ENCODE measurements at regions not wholly inside any gene's neighbourhood (a gene's known extent, or its start where the extent isn't known, plus 50 kb on each side); places are given as distances from the start of the nearest gene placed in this dataset.
"Not testable (repeated sequence)": the region's sequence is repeated elsewhere in the genome, so short reads cannot be mapped to it uniquely, and the experiment has no call there.

DNA sequence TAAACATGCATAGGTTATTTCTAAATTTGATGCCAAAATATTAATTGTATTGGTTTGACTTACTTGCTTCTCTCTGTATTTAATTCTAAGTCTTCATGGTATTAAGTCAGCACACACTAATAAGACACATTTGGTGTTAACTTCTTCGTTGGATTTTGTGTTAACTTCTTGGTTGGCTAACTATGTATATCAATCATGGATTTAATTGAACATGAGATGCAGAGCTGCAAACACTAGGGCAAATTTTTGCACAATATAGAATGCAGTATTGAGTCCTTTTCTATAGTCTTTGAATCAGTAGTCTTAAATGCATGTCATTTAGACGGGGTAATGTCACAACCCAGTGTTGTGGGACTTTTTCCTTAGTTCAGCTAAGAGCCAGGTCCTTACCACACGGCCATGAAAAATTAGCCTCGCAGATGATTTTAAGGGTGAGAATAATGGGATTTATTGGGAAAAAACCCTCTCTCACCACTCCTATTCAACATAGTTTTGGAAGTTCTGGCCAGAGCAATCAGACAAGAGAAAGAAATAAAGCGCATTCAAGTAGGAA is 142.9 kb upstream of the TRIM24 start:
- DNase-seq (ENCODE audit: low read depth), result no peak

DNA sequence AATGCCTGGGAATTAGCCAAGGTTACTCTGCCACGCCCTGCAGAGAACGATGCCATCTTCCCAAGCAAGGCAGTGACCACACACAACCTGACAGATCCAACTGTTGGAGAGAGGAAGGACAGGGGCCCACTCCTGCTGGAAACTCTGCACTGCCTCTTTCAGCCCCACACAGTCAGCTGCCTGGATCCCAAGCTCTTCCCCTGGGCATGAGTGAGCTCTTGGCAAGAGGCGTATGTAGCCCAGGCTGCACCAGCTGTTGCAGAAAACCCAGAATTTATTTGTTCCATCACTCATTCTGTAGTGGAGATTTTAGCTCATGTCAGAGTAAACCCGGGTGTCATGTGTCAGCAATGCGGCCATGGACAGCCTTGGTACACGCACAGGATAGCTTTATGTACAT is 135.1 kb upstream of the TRIM24 start:
- DNase-seq (ENCODE audit: low read depth), result no peak

DNA sequence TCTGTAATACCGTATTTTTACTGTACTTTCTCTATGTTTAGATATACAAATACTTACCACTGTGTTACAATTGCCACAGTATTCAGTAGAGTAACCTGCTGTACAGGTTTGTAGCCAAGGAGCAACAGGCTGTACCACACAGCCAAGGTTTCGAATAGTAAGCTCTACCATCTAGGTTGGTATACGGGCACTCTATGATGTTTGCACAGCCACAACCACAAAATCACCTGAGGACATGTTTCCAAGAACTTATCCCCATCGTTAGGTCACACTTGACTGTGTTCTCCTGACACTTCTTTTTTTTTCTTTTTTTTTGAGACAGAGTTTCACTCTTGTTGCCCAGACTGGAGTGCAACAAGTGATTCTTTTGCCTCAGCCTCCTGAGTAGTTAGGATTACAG is 134.6 kb upstream of the TRIM24 start:
- DNase-seq (ENCODE audit: low read depth), result no peak

DNA sequence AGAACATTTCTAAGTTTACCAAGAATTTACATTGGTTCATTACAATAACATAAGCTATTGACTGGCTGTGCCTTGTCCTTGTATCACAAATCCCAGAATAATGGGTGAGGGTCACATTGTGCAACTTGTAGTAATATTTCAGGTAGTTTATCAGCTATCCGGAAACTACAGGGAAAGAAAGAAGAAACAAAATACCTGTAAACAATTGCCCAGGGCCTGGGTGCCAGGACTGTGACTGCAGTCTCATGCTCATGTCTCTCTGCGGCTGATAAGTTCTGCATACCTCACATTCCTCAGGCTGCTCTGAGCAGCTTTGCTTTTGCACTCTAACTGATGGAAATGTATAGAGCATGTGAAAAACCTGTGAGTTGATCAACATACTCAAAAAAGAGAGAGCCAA is 131.8 kb upstream of the TRIM24 start:
- DNase-seq (ENCODE audit: low read depth), result no peak

DNA sequence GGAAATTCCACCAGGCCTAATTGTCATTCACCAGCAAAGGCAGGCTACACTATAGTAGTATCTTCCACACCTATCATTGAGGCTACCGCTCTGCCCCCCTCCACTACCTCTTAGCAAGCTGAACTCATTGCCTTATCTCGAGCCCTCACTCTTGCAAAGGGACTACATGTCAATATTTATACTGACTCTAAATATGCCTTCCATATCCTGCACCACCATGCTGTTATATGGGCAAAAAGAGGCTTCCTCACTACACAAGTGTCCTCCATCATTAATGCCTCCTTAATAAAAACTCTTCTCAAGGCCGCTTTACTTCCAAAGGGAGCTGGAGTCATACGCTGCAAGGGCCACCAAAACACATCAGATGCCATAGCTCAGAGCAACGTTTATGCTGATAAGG is 127.2 kb upstream of the TRIM24 start:
- DNase-seq (ENCODE audit: low read depth), result not testable (repeated sequence)

DNA sequence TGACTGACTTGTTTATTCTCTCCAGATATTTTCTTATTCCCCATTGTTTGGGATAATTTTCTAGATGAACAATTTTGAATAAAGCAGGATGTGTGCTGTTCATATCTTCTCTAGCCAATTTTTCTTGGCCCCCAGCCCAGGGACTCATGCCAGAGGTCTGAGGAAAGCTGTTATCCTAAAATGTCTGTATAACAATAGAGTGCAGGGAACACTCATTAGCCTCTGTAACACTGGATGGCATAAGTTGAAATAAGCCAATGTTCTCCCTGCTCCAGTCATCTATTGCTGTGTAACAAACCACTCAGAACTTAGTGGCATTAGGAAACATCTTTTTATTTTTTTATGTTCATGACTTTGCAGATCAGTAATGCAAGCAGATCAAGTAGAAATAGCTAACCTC is 121.7 kb upstream of the TRIM24 start:
- DNase-seq (ENCODE audit: low read depth), result no peak

DNA sequence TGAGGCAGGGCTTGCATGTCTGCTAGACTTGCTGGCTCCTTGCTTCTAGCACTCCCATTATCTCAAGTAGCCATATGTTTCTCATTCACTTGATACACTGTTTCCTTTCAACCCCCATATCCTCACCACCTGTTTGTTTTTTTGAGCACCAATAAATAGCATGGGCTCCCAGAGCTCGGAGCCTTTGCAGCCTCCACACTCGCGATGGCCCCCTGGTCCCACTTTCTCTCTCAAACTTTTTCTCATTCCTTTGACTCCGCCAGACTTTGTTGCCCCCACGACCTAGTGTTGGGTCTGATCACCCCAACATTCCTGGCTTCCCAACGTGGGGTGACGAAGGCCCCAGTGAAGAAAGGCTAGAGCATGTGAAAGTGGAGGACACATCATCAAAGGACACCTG is 120.8 kb upstream of the TRIM24 start:
- DNase-seq (ENCODE audit: low read depth), result not testable (repeated sequence)

DNA sequence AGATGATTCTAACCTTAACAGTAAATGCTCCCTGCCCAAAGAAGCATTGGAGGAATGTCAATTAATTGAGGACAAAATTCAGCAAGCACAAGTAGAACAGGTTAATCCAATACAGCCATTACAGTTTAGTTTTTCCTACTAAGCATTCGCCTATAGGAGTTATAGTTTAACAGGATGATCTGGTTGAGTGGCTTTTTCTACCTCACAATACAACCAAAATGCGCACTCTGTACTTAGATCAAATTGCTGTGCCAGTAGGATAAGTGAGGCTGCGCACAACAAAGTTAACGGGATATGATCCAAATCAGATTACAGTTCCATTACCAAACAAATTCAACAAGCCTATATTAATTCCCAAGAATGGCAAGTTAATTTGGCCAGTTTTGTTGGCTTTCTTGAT is 117.1 kb upstream of the TRIM24 start:
- no peak for DNase-seq (ENCODE audit: low read depth)

DNA sequence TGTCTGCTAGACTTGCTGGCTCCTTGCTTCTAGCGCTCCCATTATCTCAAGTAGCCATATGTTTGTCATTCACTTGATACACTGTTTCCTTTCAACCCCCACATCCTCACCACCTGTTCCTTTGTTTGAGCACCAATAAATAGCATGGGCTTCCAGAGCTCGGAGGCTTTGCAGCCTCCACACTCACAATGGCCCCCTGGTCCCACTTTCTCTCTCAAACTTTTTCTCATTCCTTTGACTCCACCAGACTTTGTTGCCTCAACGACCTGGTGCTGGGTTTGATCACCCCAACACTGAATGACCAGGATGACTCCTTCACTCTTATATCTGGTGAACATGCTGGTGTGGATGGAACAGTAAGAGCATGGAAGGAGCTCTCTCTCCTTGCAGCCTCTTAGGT is 114.5 kb upstream of the TRIM24 start:
- no peak for DNase-seq (ENCODE audit: low read depth)

DNA sequence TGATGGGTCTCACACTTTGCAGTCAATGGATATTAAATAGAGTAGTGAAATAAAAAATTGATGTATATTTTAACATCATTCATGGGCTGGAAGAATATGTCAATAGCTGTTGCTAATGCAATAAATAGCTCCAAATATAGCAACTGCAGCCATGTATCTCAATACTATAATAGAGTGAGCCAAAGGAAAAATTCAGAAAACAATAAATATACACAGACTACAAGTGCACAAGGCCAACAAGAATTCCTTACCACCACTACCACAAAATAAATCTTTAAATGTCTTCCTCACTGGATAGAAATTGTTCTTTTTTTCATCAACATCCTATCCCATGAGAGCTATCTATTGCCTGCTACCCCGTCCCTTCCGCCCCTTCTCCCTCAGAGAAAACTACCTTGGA is 113.1 kb upstream of the TRIM24 start:
- DNase-seq (ENCODE audit: low read depth), result no peak

DNA sequence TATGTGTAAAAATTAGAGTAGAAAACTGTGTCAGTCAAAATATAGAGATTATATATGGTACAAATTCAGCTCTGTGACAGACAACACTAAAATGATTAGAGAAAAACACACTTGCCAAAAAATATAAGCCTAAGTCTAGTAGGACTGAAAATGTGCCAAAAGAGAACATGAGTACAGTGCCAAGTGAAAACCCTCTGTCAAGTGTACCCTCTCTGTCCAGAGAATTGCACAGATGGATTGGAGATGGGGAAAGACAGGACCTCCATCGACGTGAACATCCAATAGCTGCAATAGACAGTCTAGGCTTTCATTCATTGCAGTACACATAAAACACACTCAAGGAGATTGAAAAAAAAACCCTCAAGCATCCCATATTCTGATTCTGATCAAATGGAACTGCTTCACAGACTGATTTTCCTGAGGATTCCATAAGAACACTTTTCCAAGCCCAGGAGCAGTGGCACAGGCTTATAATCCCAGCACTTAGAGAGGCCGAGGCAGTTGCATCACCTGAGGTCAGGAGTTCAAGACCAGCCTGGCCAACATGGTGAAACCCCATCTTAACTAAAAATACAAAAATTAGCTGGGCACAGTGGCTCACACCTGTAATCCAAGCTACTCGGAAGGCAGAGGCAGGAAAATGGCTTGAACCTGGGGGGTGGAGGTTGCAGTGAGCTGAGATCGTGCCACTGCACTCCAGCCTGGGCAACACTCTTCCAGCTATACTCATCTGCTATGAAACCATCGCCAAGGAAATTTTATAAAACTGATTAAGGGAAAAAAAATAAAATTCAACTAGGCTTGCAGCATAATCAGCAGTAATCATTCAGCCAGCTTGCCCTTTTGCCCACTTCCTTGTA is 110.0 kb upstream of the TRIM24 start:
- DNase-seq (ENCODE audit: low read depth), result no peak

DNA sequence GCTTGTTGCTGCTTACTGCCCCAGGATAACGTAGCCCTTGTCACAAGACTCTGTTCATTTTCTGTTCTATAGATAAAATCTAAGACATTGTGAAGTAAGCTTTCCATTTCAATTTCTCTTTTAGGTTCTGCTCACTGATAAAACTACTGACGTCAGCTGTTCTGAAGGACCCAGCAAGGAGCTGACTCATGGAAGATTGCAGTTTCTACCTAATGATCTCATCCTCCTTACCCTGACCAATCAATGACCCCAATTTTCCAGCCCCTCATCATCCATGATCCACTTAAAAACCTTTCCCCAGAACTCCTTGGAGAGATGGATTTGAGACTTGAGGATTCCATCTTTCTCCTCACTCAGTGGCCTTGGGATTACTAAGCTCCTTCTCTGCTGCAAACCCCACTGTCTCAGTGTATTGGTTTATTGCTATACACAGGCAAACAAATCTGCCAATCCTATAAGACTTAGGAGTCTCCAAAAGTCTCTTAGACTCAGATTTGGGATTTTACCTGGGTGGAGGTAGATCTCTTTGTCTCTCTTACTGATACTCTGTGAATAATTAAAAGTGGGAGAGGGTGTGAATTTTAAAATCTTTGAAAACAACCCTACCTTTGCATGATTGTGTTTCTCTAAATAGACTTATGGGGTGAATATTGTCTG is 109.2 kb upstream of the TRIM24 start:
- no peak for DNase-seq (ENCODE audit: low read depth)

DNA sequence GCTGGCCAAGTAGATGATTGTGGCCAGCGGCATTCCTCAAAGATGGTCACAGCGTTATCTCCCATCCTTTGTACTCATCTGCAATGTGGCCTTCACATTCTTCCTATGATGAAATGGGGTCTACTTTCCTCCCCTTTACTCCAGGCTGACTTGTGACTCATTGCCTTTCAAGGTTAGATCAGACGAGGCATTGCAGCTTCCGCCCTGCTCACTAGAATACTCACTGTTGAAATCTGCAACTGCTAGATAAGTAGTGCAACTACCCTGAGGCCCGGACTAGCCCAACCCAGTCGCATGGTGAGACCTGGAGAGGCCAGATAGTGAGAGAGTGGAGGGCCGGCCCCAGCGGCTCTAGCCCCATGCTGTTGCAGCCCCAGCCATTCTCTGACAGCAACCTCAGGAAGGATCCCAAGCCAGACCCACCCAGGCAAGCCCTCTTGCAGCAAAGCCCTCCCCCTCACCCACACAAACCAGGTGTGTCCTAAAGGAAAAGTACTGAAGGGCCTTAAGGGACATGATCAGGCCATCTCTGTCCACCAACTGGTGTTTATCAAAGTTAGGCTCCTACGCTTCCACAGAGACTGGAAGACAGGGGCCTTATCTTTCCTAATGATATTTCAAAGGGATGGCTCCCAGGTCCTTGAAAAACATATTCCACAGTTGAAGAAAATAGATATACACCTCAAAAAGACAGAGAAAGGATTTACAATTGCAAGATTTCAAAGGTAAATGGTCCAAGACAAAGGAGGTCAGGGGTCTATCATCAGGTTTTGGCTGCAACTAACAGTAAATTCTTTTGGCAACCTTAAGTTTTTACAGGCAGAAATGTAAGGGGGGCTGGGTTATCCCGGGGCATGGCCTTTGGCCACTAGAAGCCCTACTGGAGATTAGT is 107.2 kb upstream of the TRIM24 start:
- DNase-seq (ENCODE audit: low read depth), result no peak

DNA sequence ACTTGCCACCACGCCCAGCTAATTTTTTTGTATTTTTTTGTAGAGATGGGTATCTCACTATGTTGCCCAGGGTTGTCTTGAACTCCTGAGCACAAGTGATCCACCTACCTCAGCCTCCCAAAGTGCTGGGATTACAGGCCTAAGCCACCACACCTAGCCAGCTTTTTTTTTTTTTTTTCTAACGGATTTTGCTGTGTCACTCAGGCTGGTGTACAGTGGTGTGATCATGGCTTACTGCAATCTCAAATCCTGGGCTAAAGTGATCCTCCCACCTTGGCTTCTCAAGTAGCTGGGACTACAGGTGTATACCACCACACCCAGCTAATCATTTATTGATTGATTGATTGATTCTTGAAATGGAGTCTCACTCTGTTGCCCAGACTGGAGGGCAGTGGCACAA is 106.0 kb upstream of the TRIM24 start:
- no peak for DNase-seq (ENCODE audit: low read depth)

DNA sequence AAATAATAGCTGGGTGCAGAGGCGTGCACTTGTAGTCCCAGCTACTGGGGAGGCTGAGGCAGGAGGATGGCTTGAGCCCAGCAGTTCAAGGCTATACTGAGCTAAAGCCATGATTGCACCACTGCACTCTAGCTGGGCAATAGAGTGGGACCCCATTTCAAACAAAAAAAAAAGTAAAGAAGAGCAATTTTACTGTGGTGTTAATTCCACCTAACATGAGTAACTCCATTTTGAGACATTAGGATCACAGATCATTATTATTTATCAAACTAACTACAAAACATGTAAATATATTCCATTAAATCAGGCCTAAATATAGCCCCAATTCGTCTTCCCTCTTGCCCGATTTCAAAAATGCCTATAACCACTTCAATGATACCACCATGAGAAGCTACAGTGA is 104.8 kb upstream of the TRIM24 start:
- DNase-seq (ENCODE audit: low read depth), result no peak

DNA sequence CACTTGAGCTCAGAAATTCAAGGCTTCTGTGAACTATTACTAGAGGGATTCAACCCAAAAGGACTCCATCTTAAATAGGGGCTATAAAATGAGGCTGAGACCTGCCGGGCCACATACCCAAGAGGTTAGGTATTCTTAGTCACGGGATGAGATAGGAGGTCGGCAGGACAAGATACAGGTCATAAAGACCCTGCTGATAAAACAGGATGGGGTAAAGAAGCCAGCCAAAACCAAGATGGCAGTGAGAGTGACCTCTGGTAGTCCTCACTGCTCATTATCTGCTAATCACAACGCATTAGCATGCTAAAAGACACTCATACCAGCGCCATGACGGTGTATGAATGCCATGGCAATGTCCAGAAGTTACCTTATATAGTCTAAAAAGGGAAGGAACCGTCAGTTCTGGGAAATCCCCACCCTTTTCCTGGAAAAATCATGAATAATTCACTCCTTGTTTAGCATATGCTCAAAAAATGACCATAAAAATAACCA is 101.2 kb upstream of the TRIM24 start:
- no peak for DNase-seq (ENCODE audit: low read depth)

DNA sequence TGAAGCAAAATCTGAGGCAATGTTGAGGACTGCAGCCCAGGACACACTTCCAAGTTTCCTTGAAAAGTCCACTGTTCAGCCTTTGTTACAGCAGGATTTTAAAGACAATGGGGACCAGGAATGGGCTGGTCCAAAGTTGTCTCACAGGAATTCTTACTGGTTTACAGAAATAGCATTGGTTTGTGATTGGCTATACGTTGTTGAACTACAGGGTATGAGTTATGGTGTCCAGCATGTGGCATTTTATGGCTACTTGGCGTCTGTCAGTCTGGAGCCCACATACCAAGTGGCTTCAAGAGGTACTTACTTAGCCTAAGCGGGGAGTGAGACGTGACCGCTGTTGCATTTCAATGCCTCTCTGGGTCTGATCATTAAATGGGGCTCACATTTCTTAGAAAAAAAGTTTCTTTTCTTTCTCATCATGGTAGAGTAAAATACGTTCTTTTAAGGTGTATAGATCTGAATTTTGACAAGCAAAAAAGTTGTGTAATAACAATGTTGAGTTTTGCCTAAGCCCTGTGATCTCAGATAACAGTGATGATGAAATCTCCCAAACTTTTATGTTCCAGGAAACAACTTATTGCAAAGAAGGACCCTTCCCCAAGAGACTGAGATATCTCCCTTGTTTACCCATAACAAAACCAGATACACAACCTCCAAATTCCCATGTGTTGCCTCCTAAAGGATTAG is 100.0 kb upstream of the TRIM24 start:
- DNase-seq (ENCODE audit: low read depth), result no peak

DNA sequence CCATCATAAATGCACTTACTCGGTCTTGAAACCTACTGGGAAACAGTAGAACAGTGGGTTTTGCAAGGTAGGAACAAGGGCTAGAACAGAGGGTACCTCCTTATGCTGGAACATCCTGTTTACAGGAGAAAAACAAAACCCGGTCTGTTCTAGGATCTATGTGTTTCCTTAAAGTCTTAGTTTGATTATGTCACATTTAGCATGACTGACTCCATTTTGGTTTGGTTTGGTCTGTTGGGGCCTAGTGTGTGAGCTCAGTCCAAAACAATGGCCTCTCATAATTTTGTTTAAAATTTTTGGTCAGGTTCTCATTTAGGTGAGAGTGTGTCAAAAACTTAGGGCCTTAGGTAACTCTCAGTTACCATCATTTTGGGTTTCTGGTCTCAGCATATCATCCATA is 96.3 kb upstream of the TRIM24 start:
- DNase-seq (ENCODE audit: low read depth), result no peak

DNA sequence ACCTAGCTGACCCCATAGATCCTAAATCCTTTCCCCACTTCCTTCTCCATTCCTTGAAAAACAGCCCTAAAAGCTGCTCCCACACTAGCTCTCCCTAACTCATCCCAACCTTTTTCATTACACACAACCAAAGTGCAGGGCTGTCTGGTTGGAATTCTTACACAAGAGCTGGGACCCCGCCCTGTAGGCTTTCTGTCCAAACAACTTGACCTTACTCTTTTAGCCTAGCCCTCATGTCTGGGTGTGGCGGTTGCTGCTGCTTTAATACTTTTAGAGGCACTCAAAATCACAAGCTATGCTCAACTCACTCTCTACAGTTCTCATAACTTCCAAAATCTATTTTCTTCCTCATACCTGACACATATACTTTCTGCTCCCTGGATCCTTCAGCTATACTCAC is 93.9 kb upstream of the TRIM24 start:
- not testable (repeated sequence) for DNase-seq (ENCODE audit: low read depth)

DNA sequence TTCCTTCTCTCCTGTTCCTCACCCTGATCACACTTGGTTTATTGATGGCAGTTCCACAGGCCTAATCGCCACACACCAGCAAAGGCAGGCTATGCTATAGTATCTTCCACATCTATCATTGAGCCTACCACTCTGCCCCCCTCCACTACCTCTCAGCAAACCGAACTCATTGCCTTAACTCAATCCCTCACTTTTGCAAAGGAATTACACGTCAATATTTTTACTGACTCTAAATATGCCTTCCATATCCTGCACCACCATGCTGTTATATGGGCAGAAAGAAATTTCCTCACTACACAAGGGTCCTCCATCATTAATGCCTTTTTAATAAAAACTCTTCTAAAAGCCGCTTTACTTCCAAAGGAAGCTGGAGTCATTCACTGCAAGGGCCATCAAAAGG is 93.4 kb upstream of the TRIM24 start:
- not testable (repeated sequence) for DNase-seq (ENCODE audit: low read depth)

DNA sequence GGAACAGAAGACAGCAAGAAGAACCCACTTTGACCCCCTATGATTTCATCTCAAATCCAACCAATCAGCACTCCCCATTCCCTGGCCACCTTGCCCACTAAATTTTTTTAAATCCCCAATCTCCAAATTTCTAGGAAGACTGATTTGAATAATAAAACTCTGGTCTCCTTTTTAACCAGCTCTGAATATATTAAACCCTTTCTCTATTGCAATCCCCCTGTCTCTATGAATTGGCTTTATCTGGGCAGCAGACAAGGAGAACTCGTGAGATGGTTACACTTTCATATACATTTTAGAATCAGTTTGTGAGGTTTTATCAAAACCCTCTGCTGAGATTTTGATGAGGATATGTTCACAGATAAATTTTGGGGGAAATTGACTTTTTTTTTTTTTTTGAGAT is 90.3 kb upstream of the TRIM24 start:
- no peak for DNase-seq (ENCODE audit: low read depth)

DNA sequence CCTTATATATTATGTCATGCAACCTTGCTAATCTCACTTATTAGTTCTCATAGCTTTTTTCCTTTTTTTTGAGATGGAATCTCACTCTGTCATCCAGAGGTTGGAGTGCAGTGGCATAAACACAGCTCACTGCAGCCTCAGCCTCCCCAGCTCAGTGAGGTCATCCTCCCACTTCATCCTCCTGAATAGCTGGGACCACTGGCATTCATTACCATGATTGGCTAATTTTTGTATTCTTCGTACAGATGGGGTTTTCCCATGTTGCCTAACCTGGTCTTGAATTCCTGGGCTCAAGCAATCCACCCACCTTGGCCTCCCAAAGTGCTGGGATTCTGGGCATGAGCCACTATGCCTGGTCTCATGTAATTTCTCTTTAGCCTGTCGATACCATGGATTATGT is 89.1 kb upstream of the TRIM24 start:
- DNase-seq (ENCODE audit: low read depth), result no peak
